NT2/D1 (cell line): ENCODE measurements at regions not wholly inside any gene's neighbourhood (a gene's known extent, or its start where the extent isn't known, plus 50 kb on each side); places are given as distances from the start of the nearest gene placed in this dataset.

ENCODE experiments used
- DNase-seq: peaks from one replicate; pipeline ENCODE4 v3.0.0-alpha.2; 2011; ENCODE audit warnings: low read depth, low spot score
- H3K27me3 ChIP-seq: 2 replicates; pipeline ENCODE4 v1.6.0; 2011; ENCODE audit warnings: mild to moderate bottlenecking; ENCODE audit not compliant: insufficient read length, insufficient read depth
- H3K36me3 ChIP-seq: 2 replicates; pipeline ENCODE4 v1.6.1; 2011; ENCODE audit warnings: mild to moderate bottlenecking, low read length, mixed read lengths; ENCODE audit not compliant: insufficient read depth, insufficient read length
- H3K4me1 ChIP-seq: 2 replicates; pipeline ENCODE4 v1.5.1; 2011; ENCODE audit not compliant: insufficient read depth, insufficient read length
- H3K4me3 ChIP-seq: 2 replicates; pipeline ENCODE4 v1.5.1; 2011; ENCODE audit warnings: low read depth; ENCODE audit not compliant: insufficient read length
- H3K9ac ChIP-seq: 2 replicates; pipeline ENCODE4 v1.6.0; 2011; ENCODE audit warnings: low read depth; ENCODE audit not compliant: insufficient read length
- H3K9me3 ChIP-seq: 2 replicates; pipeline ENCODE4 v1.5.1; 2011; ENCODE audit warnings: mild to moderate bottlenecking, low read length; ENCODE audit not compliant: insufficient read depth
- SUZ12 ChIP-seq: IDR thresholded peaks from 2 replicates; pipeline ENCODE4 v1.6.1; 2011; ENCODE audit not compliant: insufficient read length, insufficient read depth; ENCODE audit errors: extremely low read depth
- YY1 ChIP-seq: IDR thresholded peaks from 2 replicates; pipeline ENCODE4 v1.6.1; 2011; ENCODE audit not compliant: insufficient read length, insufficient read depth
- ZNF274 ChIP-seq: IDR thresholded peaks from 2 replicates; pipeline ENCODE4 v1.6.1; 2011; ENCODE audit warnings: mild to moderate bottlenecking, low read depth, low read length

GRCh38 chr19:16013851-16014840, 62.1 kb upstream of the TPM4 start:
- TF ChIP-seq YY1 (no peak), SUZ12 (no peak), ZNF274 (no peak)

GRCh38 chr19:16014923-16015804, 61.1 kb upstream of the TPM4 start:
- Histone ChIP-seq H3K27me3 (no peaks in the 10 kb centered on the region), H3K9me3 (peaks cover 11% of the 10 kb centered on the region; the same call in 1 of the 2 replicates), H3K4me3 (no peak overlapping the region), H3K4me1 (peaks cover 11% of the 10 kb centered on the region), H3K36me3 (no peaks in the 10 kb centered on the region), H3K9ac (no peak overlapping the region)
- no peak for DNase-seq
- TF ChIP-seq YY1 (no peak), ZNF274 (no peak), SUZ12 (no peak)

More at GRCh38 chr19:16013851-16014840, 62.1 kb upstream of the TPM4 start:
- peaks cover under 1% of the 10 kb centered on the region for H3K4me1 ChIP-seq
- H3K27me3 ChIP-seq: no peaks in the 10 kb centered on the region
- no peak overlapping the region for H3K4me3 ChIP-seq
- H3K36me3 ChIP-seq: no peaks in the 10 kb centered on the region
- peaks cover 11% of the 10 kb centered on the region; the same call in 1 of the 2 replicates for H3K9me3 ChIP-seq
- DNase-seq: no peak
- no peak overlapping the region for H3K9ac ChIP-seq

- Histone ChIP-seq H3K4me3 (no peak overlapping the region), H3K36me3 (no peaks in the 10 kb centered on the region), H3K27me3 (no peaks in the 10 kb centered on the region), H3K9me3 (peaks cover 11% of the 10 kb centered on the region; the same call in 1 of the 2 replicates), H3K9ac (no peak overlapping the region), H3K4me1 (peaks cover 16% of the 10 kb centered on the region)
- DNase-seq: no peak
- no peak for TF ChIP-seq ZNF274
- no peak for TF ChIP-seq SUZ12
- TF ChIP-seq YY1: no peak
These were observed 60.5 kb upstream of the TPM4 start for GRCh38 chr19:16015805-16016173.

- Histone ChIP-seq H3K4me3 (no peak overlapping the region), H3K36me3 (no peaks in the 10 kb centered on the region), H3K4me1 (peaks cover 16% of the 10 kb centered on the region), H3K9me3 (peaks cover 11% of the 10 kb centered on the region; the same call in 1 of the 2 replicates), H3K27me3 (no peaks in the 10 kb centered on the region), H3K9ac (no peak overlapping the region)
- DNase-seq: no peak
- no peak for TF ChIP-seq ZNF274
- TF ChIP-seq SUZ12: no peak
- no peak for TF ChIP-seq YY1
These were observed 59.8 kb upstream of the TPM4 start for GRCh38 chr19:16016226-16017137.

GRCh38 chr19:16017138-16017490, 59.2 kb upstream of the TPM4 start:
- Histone ChIP-seq H3K4me3 (no peak overlapping the region), H3K9ac (no peak overlapping the region), H3K9me3 (peaks cover 10% of the 10 kb centered on the region; the same call in 1 of the 2 replicates), H3K4me1 (peaks cover 16% of the 10 kb centered on the region), H3K27me3 (no peaks in the 10 kb centered on the region), H3K36me3 (no peaks in the 10 kb centered on the region)
- no peak for DNase-seq
- TF ChIP-seq YY1: no peak
- no peak for TF ChIP-seq ZNF274
- TF ChIP-seq SUZ12: no peak

- Histone ChIP-seq H3K36me3 (no peaks in the 10 kb centered on the region), H3K9ac (no peak overlapping the region), H3K4me1 (peaks cover 16% of the 10 kb centered on the region), H3K9me3 (peaks cover 3% of the 10 kb centered on the region; the same call in 1 of the 2 replicates), H3K4me3 (no peak overlapping the region), H3K27me3 (no peaks in the 10 kb centered on the region)
- DNase-seq: no peak
- TF ChIP-seq ZNF274 (no peak), YY1 (no peak), SUZ12 (no peak)
These were observed 58.1 kb upstream of the TPM4 start for GRCh38 chr19:16018106-16018755.
